NCI-H446 (cell line): ENCODE measurements at regions not wholly inside any gene's neighbourhood (a gene's known extent, or its start where the extent isn't known, plus 50 kb on each side); places are given as distances from the start of the nearest gene placed in this dataset.

Source experiments
- DNase-seq, 2 experiments: peaks; one replicate each; lab custom pipeline; 2025; lab: John Stamatoyannopoulos, UW

DNA sequence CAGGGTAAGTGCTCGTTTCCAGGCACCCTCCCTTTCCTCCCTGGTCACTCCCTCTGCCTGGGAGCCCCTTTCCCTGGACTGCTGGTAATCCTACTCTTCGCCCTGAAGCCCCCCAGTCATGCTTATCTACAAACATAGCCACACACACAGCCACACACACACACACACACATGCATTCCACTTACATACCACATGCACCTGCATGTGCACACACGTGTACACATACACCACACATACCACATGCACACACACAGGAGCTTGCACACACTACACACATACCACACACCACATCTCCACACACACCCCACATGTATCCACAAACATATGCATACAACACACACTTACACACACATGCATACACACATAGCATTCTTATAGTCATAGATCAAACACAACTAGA is 358.5 kb downstream of the GADD45G start:
- no peak for DNase-seq

- no peak for DNase-seq
Measured at GRCh38 chr9:89967527-89967926, 362.7 kb downstream of the GADD45G start.

- no peak for DNase-seq
Measured at GRCh38 chr9:89969156-89969675, 364.4 kb downstream of the GADD45G start.

DNA sequence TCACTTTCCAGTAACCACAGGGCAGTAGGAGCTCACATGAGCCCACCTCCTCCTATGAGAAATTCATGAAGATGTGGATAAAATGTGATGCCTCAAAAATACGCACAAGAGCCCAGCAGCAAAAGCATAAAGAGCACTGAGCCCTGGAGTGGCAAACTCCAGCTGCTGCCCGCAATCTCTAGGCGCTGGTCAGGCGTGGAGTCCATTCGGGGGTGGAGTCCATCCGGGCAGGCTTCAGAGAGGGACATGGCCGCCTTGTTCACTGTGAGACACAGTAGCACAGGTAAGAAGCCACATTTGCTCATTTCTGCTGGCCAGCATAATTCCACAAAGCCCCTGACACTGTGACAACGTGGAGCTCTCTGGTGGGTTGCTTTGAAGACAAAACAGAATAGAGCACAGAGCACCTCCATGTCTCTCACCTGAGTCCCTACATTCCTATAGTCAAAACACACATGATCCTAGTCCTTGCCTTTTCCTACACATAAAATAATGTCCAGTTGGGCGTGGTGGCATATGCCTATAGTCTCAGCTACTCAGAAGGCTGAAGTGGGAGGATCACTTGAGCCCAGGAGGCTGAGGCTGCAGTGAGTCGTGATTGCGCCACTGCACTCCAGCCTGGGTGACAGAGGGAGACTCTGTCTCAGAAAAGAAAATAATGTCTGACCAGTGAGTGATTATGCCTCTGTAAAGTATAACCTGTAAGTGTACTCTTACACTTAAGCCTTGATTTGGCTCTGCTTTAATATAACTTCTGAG is 365.2 kb downstream of the GADD45G start:
- DNase-seq, result no peak

DNA sequence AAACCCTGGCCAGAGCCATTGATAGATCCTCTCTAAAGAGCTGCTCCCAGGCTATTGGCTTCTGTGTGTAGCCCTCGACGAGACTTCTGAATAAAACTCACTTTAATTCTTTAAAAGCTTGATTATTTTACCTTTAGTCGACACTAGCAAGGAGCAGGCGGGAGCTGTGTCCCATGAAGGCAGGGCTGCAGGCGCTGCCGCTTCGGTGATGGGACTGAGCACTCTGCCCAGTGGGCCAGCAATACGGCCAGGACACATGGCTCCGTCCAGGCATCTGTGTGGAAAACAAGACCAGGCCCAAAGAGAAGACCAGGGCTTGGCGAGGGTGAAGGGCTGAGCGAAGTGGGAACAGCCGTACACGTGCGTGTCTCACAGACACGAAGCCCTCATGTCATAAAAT is 365.9 kb downstream of the GADD45G start:
- DNase-seq, result no peak

GRCh38 chr9:89972535-89972934 is 367.7 kb downstream of the GADD45G start:
- no peak for DNase-seq

DNA sequence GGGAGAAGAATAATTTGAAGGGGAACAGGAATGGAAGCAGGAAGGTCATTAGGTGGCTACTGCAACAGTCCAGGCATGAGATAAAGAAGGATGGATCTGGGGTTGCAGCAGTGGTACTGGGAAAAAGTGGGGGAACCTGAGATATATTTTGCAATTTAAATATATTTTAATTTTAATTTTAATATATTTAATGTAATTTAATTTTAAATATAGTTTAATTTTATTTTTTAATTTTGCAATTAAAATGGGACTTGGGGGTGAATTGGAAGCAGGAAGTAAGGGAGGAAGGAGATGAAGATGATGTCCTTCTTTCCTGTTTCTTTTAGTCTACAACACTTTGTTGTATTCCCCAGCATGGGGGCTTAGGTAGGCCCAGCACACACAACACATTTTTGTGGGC is 369.8 kb downstream of the GADD45G start:
- no peak for DNase-seq

DNA sequence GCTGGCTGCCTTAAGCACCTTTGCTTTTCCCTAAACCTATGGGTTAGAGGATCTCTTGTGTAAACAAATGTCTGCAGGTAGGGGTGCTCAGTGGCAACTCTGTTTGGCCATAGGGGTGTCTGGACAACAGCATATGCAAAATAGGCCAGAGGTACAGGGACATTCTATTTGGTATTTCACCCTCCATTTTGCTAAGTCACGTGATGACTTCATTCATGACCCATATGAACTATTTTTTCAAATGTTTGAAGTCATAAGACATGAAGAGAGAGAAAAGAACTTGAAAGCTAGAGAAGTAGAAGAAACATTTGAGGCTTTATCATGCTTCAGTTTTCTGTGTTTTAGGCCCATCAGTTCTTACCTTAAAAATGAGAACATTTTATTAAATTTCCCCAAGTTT is 370.2 kb downstream of the GADD45G start:
- DNase-seq, result no peak

- DNase-seq, result peak; percentile 21 to 26
Measured at GRCh38 chr9:89975630-89976029, 370.8 kb downstream of the GADD45G start.

DNA sequence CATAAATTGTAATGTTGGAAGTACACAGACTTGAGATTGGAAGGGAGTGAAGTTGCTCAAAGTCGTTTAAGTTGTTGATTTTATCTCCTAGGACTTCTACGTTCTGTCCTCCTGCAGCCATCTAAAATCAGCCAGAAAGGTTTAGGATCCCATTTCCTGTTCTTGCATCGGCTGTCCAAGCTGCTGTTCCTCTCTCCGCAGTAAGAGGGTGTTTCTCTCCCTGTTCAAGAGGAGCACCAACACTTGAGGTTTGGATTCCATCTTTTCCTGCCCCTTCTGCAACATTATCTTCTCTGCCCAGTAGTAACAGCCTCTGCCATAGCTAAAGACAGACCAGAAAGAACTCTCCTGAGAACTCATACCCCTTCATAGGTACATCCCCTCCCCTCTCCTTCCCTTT is 373.4 kb downstream of the GADD45G start:
- no peak for DNase-seq

GRCh38 chr9:89980600-89980999 is 375.8 kb downstream of the GADD45G start:
- DNase-seq, result no peak

DNA sequence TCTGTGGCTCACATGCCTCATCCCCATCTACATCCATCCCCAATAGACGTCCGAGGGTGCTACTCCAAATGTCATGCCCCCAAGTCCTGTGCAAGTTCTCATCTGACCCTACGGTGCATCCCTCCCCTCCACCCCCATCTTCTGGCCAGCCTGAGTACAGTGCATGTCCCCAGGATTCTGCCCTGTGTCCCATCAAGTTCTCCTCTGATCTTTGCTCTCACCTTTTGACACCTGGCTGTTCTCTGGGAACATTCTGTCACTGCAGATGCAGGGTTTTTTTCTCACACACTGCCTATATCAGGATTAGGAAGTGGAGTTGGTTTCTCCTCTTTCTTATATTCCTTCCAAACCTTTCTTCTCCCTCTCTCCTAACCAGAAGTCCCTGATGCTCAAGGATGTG is 377.2 kb downstream of the GADD45G start:
- no peak for DNase-seq

GRCh38 chr9:89983411-89983810 is 378.6 kb downstream of the GADD45G start:
- no peak for DNase-seq

DNA sequence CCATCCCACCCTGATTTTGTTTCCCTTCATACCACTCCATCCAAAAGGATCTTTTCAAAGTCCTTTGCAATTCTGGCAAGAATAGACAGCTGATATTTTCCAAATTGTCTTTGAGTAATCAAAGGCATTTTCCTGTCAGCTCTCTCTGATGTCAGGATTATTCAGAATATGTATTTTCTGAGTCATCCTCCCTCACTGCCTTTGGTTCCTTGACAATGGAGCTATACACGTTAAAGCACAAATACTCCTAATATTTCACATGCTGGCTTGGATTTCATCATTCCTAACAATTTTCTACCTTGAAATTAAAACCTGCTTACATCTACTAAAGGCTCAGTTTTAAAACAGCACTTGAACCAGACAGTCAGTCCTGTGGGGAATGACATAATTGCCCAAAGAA is 379.4 kb downstream of the GADD45G start:
- DNase-seq, result no peak

- DNase-seq, result no peak
Measured at GRCh38 chr9:89985068-89985467, 380.3 kb downstream of the GADD45G start.

DNA sequence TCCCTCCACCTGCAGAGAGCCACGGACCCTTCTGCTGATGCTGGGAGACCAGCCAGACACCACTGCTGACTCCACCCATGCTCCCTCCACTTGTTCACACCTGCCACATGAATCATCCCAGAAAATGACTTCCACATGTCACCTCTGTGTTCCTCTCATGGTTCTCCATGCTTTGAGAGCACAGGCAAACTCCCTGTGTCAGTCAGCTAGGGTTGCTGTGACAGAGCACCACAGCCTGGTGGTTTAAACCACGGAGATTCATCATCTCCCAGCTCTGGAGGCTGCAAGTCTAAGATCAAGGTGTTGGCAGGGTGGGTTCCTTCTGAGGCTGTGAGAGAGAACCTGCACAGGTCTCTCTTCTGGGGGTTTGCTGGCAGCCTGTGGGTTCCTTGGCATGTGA is 381.4 kb downstream of the GADD45G start:
- DNase-seq, result no peak

- DNase-seq, result no peak
Measured at GRCh38 chr9:89988458-89988857, 383.6 kb downstream of the GADD45G start.

DNA sequence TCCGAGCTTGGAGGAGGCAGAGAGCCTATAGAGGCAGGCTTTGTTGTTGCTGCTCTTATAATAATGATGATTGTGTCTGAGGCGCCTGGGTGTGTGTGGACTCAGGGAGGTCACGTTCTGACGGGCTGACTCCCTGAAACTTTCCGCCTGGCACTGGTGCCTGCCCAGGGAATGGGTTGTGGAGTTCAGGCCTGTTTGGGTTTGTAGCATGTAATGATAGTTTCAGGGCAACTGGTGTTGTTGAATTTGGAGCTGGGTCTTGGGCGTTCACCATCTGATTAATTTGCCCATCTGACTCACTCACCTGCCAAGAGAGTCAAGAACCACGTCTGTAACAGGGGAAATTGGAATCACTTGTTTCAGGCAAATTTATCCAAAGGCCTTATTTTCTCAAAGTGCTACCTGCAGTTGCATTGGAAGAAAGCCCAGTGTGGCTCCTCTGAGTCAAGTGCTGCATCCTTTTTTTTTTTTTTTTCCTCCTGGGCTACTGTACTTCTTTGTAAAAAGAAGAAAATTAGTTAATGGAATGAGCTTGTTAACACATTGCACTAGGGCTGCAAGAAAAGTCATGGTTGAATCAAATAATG is 386.5 kb downstream of the GADD45G start:
- DNase-seq, result peak in 1 of 2 experiments; percentile 47

DNA sequence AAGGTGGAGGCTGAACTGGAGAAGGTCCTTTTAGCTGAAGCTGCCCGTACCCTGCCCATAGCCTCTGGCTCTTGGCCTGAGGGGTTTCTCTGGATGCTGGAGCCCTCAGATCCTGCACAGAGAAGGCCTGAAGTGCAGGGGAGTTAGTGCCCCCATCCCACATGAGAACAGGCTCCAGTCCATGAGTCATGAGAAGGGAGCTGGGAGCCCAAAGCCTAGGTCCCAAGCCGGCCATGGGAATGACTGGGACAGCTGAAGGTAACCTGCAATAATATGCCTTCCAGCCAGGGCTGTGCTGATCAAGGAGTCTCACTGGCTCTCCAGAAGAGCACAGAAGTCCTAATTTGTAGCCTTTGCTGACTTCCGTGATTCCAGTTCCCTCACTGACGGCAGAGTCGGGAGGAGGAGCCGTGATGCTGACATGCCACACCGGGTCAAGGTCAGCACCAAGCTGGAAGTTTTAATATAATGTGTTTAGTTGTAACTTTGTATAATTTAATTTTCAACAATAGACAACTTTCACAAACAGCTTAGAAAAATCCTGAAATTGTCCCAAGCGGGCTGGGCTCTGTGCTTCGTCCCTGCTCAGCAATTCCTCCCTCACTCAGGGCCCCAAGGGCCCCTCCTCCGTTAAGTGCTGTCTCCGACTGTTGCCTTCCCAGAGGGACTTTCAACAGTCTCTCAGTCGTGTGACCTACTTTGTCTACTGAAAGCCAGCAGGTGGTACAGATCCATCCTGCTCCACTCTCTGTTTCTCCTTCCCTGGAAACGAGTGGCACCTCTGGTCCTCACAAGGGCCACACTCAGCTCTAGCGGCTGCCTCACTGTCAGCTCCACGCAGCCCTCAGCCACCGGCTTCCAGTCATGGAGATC is 387.8 kb downstream of the GADD45G start:
- no peak for DNase-seq

DNA sequence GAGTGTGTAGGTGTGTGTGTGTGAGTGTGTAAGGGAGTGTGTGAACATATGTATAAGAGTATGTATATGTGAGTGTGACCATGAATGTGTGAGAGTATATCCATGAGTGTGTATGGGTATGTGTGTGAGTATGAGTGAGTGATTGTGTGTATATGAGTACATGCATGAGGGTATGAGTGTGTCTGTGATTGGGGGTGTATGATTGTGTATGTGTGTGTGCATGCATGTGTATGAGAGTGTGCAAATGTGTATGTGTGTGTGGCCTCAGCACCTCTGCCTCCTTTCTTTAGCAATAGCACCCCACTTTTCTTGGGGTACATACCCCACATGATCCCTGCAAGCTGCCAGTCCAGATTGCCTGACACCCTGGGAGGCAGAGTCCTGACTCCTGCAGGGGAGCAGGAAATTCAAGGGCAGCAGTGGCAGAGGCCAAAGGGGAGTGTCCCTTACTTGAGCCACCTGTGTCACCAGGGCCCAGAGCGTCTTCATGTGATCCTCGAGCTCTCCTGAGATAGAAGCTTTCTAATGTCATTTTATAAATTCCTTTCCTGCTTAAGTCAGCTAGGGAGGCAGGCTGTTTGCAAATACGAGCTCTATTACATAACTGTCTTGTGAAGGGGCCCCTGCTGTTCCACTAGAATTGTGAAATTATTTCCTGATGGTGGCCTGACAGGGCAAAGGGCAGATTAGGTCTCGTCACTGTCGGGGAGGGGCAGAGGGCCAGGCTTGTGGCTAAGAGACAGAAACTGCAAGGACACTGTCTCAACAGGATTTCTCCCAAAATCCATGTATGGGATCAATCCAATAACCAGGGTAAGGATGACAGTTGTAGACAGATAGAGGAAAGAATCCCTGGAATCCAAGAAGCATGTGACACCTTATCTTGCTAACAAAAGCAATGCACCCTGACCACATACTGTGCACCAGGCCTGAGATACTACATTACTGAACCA is 389.1 kb downstream of the GADD45G start:
- no peak for DNase-seq

- DNase-seq, result no peak
Measured at GRCh38 chr9:89994988-89995613, 390.3 kb downstream of the GADD45G start.
